Vagina (tissue), 2 donors: ENCODE measurements at regions not wholly inside any gene's neighbourhood (a gene's known extent, or its start where the extent isn't known, plus 50 kb on each side); places are given as distances from the start of the nearest gene placed in this dataset.

Source experiments
- DNase-seq, 2 donors: peaks; one replicate each; pipeline ENCODE4 v3.0.0-alpha.2; 2017; ENCODE audit errors: extremely low spot score in 2 of 2
- H3K27ac ChIP-seq: fragments of 200-600 bp; sonication (generic); one replicate; pipeline ENCODE4 v1.5.1; 2019
- H3K27me3 ChIP-seq: fragments of 200-600 bp; sonication (generic); one replicate; pipeline ENCODE4 v1.5.1; 2019
- H3K36me3 ChIP-seq, 2 donors: fragments of 200-600 bp; sonication (generic); one replicate each; pipeline ENCODE4 v1.5.1; 2017 to 2019
- H3K4me1 ChIP-seq: fragments of 200-600 bp; sonication (generic); one replicate; pipeline ENCODE4 v1.5.1; 2019
- H3K4me3 ChIP-seq, 2 donors: fragments of 200-600 bp; sonication (generic); 1 replicate in 1 of 2; 2 replicates in 1 of 2; pipeline ENCODE4 v1.5.1; 2016 to 2019
- H3K9me3 ChIP-seq: fragments of 200-600 bp; sonication (generic); one replicate; pipeline ENCODE4 v1.5.1; 2019
- CTCF ChIP-seq, 3 experiments: fragments of 450-650 bp in 2 of 3; fragments of 200-600 bp in 1 of 3; sonication (generic) in 1 of 3; IDR thresholded peaks; one replicate each; pipeline ENCODE4 v1.5.1; 2017 to 2019; ENCODE audit warnings: antibody characterized with exemption in 3 of 3, mild to moderate bottlenecking in 2 of 3, moderate library complexity in 2 of 3
- POLR2A ChIP-seq, 2 donors: fragments of 450-650 bp; IDR thresholded peaks; one replicate each; pipeline ENCODE4 v1.6.1; 2017; ENCODE audit warnings: antibody characterized with exemption in 2 of 2, mild to moderate bottlenecking in 2 of 2, moderate library complexity in 2 of 2
- POLR2AphosphoS5 ChIP-seq, 2 donors: sonication (generic); formaldehyde crosslinking; IDR thresholded peaks; one replicate each; pipeline ENCODE4 v1.9.0; 2017; ENCODE audit warnings: antibody characterized with exemption in 2 of 2, mild to moderate bottlenecking in 2 of 2, low read depth in 1 of 2; ENCODE audit not compliant: insufficient read depth in 1 of 2
- intact Hi-C: fragments of 100-400 bp; cut with DNase I; formaldehyde crosslinking; loops from one replicate; pipeline ENCODE4 v1.15.1; 2023

- no peak overlapping the region for H3K27ac ChIP-seq
- TF ChIP-seq POLR2A (IDR thresholded peaks at IDR 0.05) (no peak), POLR2AphosphoS5 (IDR thresholded peaks at IDR 0.05; ENCODE audit: insufficient read depth in 1 of 2, low read depth in 1 of 2) (no peak), CTCF (IDR thresholded peaks at IDR 0.05) (peak; percentile 42 to 68 (median 65))
- H3K4me3 ChIP-seq, result no peak overlapping the region
- no peak for DNase-seq
- H3K4me1 ChIP-seq, result no peaks in the 10 kb centered on the region
- intact Hi-C loops, result loop anchor here (10.0 kb wide), 1 partner anchor 641 kb away; no protein-coding TSS in a partner anchor
- no peaks in the 10 kb centered on the region for H3K36me3 ChIP-seq
- H3K9me3 ChIP-seq, result no peaks in the 10 kb centered on the region
- H3K27me3 ChIP-seq, result no peaks in the 10 kb centered on the region
Observed at GRCh38 chr2:39913648-39914461, 134.8 kb upstream of the THUMPD2 start.

DNA sequence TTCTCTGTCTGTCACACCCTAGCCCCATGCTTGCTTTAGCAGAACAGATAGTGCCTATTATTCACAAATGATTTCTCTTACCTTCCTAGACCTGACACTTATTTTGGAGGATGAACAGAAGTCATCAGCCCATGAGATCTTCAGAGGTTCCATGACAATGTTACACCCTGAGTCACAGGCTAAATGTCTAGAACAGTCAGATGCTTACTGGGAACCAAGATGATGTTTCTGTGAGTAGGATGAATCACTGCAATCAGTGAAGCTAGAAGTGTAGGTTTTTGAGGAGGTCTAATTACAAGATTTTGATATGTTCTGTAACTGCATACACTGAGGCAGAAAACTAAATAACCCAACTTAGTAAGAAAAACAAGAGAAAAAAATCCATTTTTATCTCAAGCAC lies 123.0 kb upstream of the THUMPD2 start:
- intact Hi-C loops, result no loop called here
- no peaks in the 10 kb centered on the region for H3K36me3 ChIP-seq
- H3K27me3 ChIP-seq, result no peaks in the 10 kb centered on the region
- no peak overlapping the region for H3K4me3 ChIP-seq
- DNase-seq, result no peak
- H3K27ac ChIP-seq, result no peak overlapping the region
- no peaks in the 10 kb centered on the region for H3K4me1 ChIP-seq
- TF ChIP-seq CTCF (IDR thresholded peaks at IDR 0.05), result no peak
- TF ChIP-seq POLR2A (IDR thresholded peaks at IDR 0.05), result no peak
- no peak for TF ChIP-seq POLR2AphosphoS5 (IDR thresholded peaks at IDR 0.05; ENCODE audit: insufficient read depth in 1 of 2, low read depth in 1 of 2)
- no peaks in the 10 kb centered on the region for H3K9me3 ChIP-seq

DNA sequence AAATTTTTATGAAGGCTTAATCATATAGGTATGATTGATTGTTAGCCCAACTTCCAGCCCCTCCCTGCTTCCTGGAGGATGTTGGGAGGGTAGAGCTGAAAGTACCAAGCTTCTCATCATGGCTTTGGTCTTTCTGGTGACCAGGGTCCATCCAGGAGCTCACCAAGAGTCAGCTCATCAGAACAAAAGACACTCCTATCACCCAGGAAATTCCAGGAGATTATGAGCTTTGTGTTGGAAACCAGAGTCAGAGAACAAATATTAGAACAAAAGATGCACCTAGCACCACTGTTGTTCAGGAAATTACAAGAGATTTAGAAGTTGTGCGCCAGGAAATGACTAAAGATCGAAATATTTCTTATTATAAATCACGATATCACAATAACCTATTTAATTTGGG lies 119.9 kb upstream of the THUMPD2 start:
- DNase-seq, result no peak
- H3K4me3 ChIP-seq, result no peak overlapping the region
- no peaks in the 10 kb centered on the region for H3K9me3 ChIP-seq
- H3K27ac ChIP-seq, result no peak overlapping the region
- H3K4me1 ChIP-seq, result no peaks in the 10 kb centered on the region
- intact Hi-C loops, result no loop called here
- TF ChIP-seq POLR2AphosphoS5 (IDR thresholded peaks at IDR 0.05; ENCODE audit: insufficient read depth in 1 of 2, low read depth in 1 of 2) (no peak), CTCF (IDR thresholded peaks at IDR 0.05) (no peak), POLR2A (IDR thresholded peaks at IDR 0.05) (no peak)
- H3K36me3 ChIP-seq, result no peaks in the 10 kb centered on the region
- H3K27me3 ChIP-seq, result no peaks in the 10 kb centered on the region

DNA sequence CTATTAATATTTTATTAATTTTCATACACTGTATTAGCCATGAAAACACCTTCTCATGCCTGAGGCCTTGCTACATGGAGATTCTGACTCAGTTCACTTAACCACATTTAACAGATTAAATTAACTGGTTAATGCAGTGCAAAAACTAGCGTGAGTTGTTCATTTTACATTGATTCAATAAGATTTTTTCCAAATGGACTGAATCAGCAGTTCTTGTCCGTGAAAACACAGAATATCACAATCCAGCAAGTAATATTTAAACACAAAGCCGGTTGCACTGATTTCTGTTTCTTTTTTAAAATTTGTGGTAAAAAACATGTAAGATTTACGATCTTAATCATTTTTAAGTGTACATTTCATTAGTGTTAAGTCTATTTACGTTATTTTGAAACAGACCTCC lies 118.2 kb upstream of the THUMPD2 start:
- no peaks in the 10 kb centered on the region for H3K9me3 ChIP-seq
- no peaks in the 10 kb centered on the region for H3K4me1 ChIP-seq
- no peak overlapping the region for H3K27ac ChIP-seq
- no peaks in the 10 kb centered on the region for H3K36me3 ChIP-seq
- DNase-seq, result no peak
- H3K27me3 ChIP-seq, result no peaks in the 10 kb centered on the region
- no peak for TF ChIP-seq POLR2AphosphoS5 (IDR thresholded peaks at IDR 0.05; ENCODE audit: insufficient read depth in 1 of 2, low read depth in 1 of 2)
- intact Hi-C loops, result no loop called here
- no peak overlapping the region for H3K4me3 ChIP-seq

DNA sequence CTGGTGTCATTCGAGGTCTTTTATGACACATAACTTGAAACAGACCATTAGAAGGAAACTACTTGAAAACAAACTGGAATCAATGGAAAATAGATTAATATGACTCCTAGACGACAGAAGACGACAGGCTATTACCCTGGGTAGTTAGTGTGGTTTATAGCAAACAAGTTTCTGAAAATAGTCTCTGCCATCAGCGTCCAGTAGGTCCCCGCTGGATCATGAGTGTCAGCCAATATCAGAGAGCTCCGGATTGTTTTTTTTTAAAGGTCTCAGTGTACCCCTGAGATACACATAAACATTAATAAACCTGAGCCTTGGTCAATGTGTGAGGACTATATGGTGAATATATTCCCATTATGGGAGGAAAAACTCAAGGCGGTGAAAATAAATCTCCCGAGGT lies 115.0 kb upstream of the THUMPD2 start:
- H3K36me3 ChIP-seq, result no peaks in the 10 kb centered on the region
- H3K4me1 ChIP-seq, result no peaks in the 10 kb centered on the region
- no peak for DNase-seq
- H3K4me3 ChIP-seq, result no peak overlapping the region
- H3K27ac ChIP-seq, result no peak overlapping the region
- no peaks in the 10 kb centered on the region for H3K9me3 ChIP-seq
- no peaks in the 10 kb centered on the region for H3K27me3 ChIP-seq
- intact Hi-C loops, result no loop called here
- TF ChIP-seq POLR2A (IDR thresholded peaks at IDR 0.05) (no peak), POLR2AphosphoS5 (IDR thresholded peaks at IDR 0.05; ENCODE audit: insufficient read depth in 1 of 2, low read depth in 1 of 2) (no peak), CTCF (IDR thresholded peaks at IDR 0.05) (no peak)
